ENCODE measurements at regions not wholly inside any gene's neighbourhood (a gene's known extent, or its start where the extent isn't known, plus 50 kb on each side); places are given as distances from the start of the nearest gene placed in this dataset.

DNA sequence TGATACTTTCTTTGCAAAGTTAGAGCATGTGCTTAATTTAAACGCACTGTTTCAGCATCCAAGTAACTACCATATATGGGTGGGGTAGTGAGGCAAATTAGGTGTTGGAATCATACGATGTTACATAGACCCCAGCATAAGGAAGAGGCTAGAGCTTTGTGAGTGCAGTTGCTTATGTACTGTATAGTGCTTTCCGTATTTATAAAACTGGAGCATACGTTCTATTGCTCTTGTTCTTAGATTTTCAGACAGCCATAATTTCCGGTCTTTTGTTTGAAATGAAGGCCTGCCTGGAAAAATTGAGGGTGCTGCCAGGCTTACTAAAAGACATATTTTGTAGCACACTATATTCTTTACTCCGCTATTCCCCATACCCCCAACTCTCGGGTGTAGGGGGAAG is 335.7 kb downstream of the FOXG1 start:
- Histone ChIP-seq H3K36me3 (replicated peaks) (no peaks in the 10 kb centered on the region), H3K27me3 (replicated peaks) (no peaks in the 10 kb centered on the region), H3K27ac (no peak overlapping the region), H3K4me3 (ENCODE audit: low read depth, low read length) (no peak overlapping the region)
- TF ChIP-seq, protein P1, sequence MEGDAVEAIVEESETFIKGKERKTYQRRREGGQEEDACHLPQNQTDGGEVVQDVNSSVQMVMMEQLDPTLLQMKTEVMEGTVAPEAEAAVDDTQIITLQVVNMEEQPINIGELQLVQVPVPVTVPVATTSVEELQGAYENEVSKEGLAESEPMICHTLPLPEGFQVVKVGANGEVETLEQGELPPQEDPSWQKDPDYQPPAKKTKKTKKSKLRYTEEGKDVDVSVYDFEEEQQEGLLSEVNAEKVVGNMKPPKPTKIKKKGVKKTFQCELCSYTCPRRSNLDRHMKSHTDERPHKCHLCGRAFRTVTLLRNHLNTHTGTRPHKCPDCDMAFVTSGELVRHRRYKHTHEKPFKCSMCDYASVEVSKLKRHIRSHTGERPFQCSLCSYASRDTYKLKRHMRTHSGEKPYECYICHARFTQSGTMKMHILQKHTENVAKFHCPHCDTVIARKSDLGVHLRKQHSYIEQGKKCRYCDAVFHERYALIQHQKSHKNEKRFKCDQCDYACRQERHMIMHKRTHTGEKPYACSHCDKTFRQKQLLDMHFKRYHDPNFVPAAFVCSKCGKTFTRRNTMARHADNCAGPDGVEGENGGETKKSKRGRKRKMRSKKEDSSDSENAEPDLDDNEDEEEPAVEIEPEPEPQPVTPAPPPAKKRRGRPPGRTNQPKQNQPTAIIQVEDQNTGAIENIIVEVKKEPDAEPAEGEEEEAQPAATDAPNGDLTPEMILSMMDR (IDR thresholded peaks at IDR 0.05; ENCODE audit: low read depth, low read length, missing control alignments): no peak
- in situ Hi-C loops (cut with HindIII; ENCODE audit: low pct_ligation_motif_present, low sequenced_read_pairs): no loop called here
- DNase-seq: no peak

DNA sequence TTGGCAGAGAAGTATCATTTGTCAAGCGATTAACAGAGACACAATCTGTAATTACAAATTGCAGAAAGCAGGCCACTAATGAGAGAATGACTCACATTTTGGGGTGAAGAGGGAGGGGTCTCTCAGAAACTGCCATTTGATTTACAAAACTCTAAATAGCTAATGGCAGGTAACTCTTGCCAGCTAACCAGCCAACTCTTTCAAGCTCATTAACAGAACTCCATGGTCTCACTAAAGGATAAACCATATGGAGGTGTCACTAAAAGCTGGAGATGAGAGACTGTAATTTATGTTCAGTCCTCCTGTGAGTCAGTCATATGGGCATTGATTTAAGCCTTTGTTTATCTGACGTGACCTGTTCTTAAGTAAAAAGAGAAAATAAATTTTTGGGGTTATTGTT is 336.4 kb downstream of the FOXG1 start:
- in situ Hi-C loops (cut with HindIII; ENCODE audit: low pct_ligation_motif_present, low sequenced_read_pairs): no loop called here
- TF ChIP-seq, protein P1 (IDR thresholded peaks at IDR 0.05; ENCODE audit: low read depth, low read length, missing control alignments): no peak
- no peak overlapping the region for H3K27ac ChIP-seq
- DNase-seq: no peak
- no peak overlapping the region for H3K4me3 ChIP-seq (ENCODE audit: low read depth, low read length)
- H3K36me3 ChIP-seq (replicated peaks): no peaks in the 10 kb centered on the region
- no peaks in the 10 kb centered on the region for H3K27me3 ChIP-seq (replicated peaks)

DNA sequence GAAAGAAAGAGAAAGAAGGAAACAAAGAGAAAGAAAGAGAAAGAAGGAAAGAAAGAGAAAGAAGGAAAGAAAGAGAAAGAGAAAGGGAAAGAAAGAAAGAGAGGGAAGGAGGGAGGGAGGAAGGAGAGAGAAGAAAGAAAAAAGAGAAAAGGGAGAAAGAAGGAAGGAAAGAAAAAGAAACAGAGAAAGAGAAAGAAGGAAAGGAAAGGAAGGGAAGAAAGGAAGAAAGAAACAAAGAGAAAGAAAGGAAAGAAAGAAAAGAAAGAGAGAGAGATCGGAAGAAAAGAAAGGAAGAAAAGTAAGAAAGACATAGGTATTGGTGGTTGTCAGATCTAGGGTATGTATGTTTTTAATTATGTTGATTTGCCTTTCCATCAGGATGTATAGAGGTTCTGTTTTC is 342.3 kb downstream of the FOXG1 start:
- in situ Hi-C loops (cut with HindIII; ENCODE audit: low pct_ligation_motif_present, low sequenced_read_pairs): no loop called here
- H3K27ac ChIP-seq: no peak overlapping the region

DNA sequence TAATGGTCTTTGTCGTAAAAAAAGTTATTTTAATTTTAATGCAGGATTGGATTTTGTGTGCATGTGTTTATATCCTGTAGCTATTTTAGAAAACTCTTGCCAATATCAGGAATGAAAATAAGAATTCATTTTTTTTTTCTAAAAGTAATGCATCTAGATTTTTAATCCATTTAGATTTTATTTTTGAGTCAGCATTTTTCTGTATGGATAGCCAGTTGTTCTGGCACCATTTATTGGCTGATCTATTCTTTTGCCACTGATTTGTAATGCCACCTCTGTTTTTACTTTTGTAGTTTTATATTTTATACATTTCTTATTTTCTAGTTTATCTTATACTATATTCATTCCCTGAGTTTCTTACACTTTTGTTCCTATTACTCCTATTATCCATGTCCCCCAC is 343.0 kb downstream of the FOXG1 start:
- no peaks in the 10 kb centered on the region for H3K27me3 ChIP-seq (replicated peaks)
- in situ Hi-C loops (cut with HindIII; ENCODE audit: low pct_ligation_motif_present, low sequenced_read_pairs): no loop called here
- no peaks in the 10 kb centered on the region for H3K36me3 ChIP-seq (replicated peaks)
- H3K27ac ChIP-seq: no peak overlapping the region
- DNase-seq: no peak
- TF ChIP-seq, protein P1 (IDR thresholded peaks at IDR 0.05; ENCODE audit: low read depth, low read length, missing control alignments): no peak
- H3K4me3 ChIP-seq (ENCODE audit: low read depth, low read length): no peak overlapping the region

More for the DNA sequence above, 342.3 kb downstream of the FOXG1 start:
- H3K4me3 ChIP-seq (ENCODE audit: low read depth, low read length): no peak overlapping the region
- DNase-seq: no peak
- H3K27me3 ChIP-seq (replicated peaks): no peaks in the 10 kb centered on the region
- TF ChIP-seq, protein P1 (IDR thresholded peaks at IDR 0.05; ENCODE audit: low read depth, low read length, missing control alignments): no peak
- H3K36me3 ChIP-seq (replicated peaks): no peaks in the 10 kb centered on the region

DNA sequence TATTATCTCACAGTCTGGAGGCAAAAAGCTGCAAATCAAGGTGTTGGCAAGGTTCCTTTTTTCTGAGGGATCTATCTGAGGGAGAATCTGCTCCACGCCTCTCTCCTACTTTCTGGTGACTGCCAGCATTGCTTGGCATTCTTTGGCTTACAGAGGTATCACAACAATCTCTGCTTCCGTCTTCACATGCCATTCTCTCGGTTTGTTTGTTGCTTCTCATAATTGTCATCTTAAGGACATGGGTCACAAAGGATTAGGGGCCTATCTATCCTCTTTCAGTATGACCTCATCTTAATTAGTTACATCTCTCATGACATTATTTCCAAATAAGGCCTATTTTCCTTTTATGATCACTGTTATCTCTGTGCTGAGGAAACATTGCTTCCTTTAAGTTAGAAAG is 345.0 kb downstream of the FOXG1 start:
- in situ Hi-C loops (cut with HindIII; ENCODE audit: low pct_ligation_motif_present, low sequenced_read_pairs): no loop called here
- no peak overlapping the region for H3K4me3 ChIP-seq (ENCODE audit: low read depth, low read length)
- TF ChIP-seq, protein P1 (IDR thresholded peaks at IDR 0.05; ENCODE audit: low read depth, low read length, missing control alignments): no peak
- H3K36me3 ChIP-seq (replicated peaks): no peaks in the 10 kb centered on the region
- no peak overlapping the region for H3K27ac ChIP-seq
- no peak for DNase-seq
- no peaks in the 10 kb centered on the region for H3K27me3 ChIP-seq (replicated peaks)

DNA sequence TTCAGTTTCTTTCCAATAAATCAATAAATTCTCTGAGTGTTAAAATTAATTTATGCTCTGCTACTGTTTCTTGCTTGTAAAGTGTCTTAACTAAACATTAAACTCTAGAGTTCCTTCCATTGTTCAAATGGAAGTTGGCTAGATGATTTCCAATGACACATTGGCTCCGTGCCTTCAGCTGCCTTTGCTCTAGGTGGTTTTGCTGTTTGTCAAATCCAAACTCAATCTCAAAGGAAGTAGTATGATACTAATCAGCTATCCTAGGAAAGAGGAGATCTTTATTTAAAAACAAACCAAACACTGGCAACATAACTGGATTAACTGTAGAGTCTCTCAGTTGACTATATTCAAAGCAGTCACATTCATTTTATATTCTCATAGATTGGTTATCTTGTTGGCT is 356.4 kb downstream of the FOXG1 start:
- in situ Hi-C loops (cut with HindIII; ENCODE audit: low pct_ligation_motif_present, low sequenced_read_pairs): no loop called here
- Histone ChIP-seq H3K4me3 (ENCODE audit: low read depth, low read length) (no peak overlapping the region), H3K27ac (no peak overlapping the region), H3K36me3 (replicated peaks) (no peaks in the 10 kb centered on the region), H3K27me3 (replicated peaks) (no peaks in the 10 kb centered on the region)
- TF ChIP-seq, protein P1 (IDR thresholded peaks at IDR 0.05; ENCODE audit: low read depth, low read length, missing control alignments): no peak
- DNase-seq: no peak

Data from brain microvascular endothelial cell (primary cell).